DOHH2 (cell line): ENCODE measurements at regions not wholly inside any gene's neighbourhood (a gene's known extent, or its start where the extent isn't known, plus 50 kb on each side); places are given as distances from the start of the nearest gene placed in this dataset.
"Not testable (repeated sequence)": the region's sequence is repeated elsewhere in the genome, so short reads cannot be mapped to it uniquely, and the experiment has no call there.

Experiments
- H3F3A ChIP-seq: fragments of 200-600 bp; sonication (generic), shearing (Covaris generic); 2 replicates; pipeline ENCODE4 v1.6.0; 2016; ENCODE audit warnings: antibody characterized with exemption, mild to moderate bottlenecking; ENCODE audit not compliant: control insufficient read depth, insufficient read depth
- H3K27ac ChIP-seq: fragments of 200-600 bp; sonication (generic); 2 replicates; pipeline ENCODE4 v1.5.1; 2014; ENCODE audit warnings: low read depth, mild to moderate bottlenecking, low read length, moderate library complexity
- H3K27me3 ChIP-seq: fragments of 200-600 bp; sonication (generic); 2 replicates; pipeline ENCODE4 v1.6.1; 2014; ENCODE audit warnings: mild to moderate bottlenecking, low read length, mixed read lengths; ENCODE audit not compliant: control insufficient read depth
- H3K36me3 ChIP-seq: fragments of 200-600 bp; sonication (generic); 2 replicates; pipeline ENCODE4 v1.6.1; 2014; ENCODE audit warnings: mild to moderate bottlenecking, low read length, moderate library complexity, mixed read lengths; ENCODE audit not compliant: control insufficient read depth
- H3K4me1 ChIP-seq: fragments of 200-600 bp; sonication (generic); 2 replicates; pipeline ENCODE4 v1.6.1; 2014; ENCODE audit warnings: mild to moderate bottlenecking, low read length, mixed read lengths; ENCODE audit not compliant: control insufficient read depth
- H3K4me2 ChIP-seq: fragments of 200-600 bp; sonication (generic); 2 replicates; pipeline ENCODE4 v1.6.0; 2014; ENCODE audit warnings: mild to moderate bottlenecking, low read length, moderate library complexity
- H3K4me3 ChIP-seq: fragments of 200-600 bp; sonication (generic); 2 replicates; pipeline ENCODE4 v1.5.1; 2014; ENCODE audit warnings: mild to moderate bottlenecking, low read length, mixed read lengths
- H3K79me2 ChIP-seq: fragments of 200-600 bp; sonication (generic); 2 replicates; pipeline ENCODE4 v1.6.1; 2014; ENCODE audit warnings: mild to moderate bottlenecking, low read length, mixed read lengths; ENCODE audit not compliant: control insufficient read depth
- H3K9me2 ChIP-seq: fragments of 200-600 bp; sonication (generic); replicated peaks from 2 replicates; pipeline ENCODE4 v1.6.1; 2014; ENCODE audit warnings: mild to moderate bottlenecking, low read length, mixed read lengths; ENCODE audit not compliant: control insufficient read depth
- H3K9me3 ChIP-seq: fragments of 200-600 bp; sonication (generic); 2 replicates; pipeline ENCODE4 v1.6.1; 2014; ENCODE audit warnings: antibody characterized with exemption, low read length, mixed read lengths; ENCODE audit not compliant: control insufficient read depth, insufficient read depth
- H4K20me1 ChIP-seq: fragments of 200-600 bp; sonication (generic); 2 replicates; pipeline ENCODE4 v1.6.0; 2014; ENCODE audit warnings: low read depth, mild to moderate bottlenecking, antibody characterized with exemption, low read length, moderate library complexity; ENCODE audit not compliant: control insufficient read depth, insufficient read depth
- EZH2phosphoT487 ChIP-seq: fragments of 200-600 bp; sonication (generic); IDR thresholded peaks from 2 replicates; pipeline ENCODE4 v1.6.1; 2017; ENCODE audit warnings: borderline replicate concordance, mild to moderate bottlenecking, antibody characterized with exemption, low read length, moderate library complexity, mixed read lengths
- TF ChIP-seq, protein P1 (sequence below): fragments of 200-600 bp; sonication (generic); IDR thresholded peaks from one replicate; pipeline ENCODE4 v1.5.1; 2014; ENCODE audit warnings: antibody characterized with exemption, mild to moderate bottlenecking, low read depth, low read length; ENCODE audit not compliant: poor library complexity, severe bottlenecking

DNA sequence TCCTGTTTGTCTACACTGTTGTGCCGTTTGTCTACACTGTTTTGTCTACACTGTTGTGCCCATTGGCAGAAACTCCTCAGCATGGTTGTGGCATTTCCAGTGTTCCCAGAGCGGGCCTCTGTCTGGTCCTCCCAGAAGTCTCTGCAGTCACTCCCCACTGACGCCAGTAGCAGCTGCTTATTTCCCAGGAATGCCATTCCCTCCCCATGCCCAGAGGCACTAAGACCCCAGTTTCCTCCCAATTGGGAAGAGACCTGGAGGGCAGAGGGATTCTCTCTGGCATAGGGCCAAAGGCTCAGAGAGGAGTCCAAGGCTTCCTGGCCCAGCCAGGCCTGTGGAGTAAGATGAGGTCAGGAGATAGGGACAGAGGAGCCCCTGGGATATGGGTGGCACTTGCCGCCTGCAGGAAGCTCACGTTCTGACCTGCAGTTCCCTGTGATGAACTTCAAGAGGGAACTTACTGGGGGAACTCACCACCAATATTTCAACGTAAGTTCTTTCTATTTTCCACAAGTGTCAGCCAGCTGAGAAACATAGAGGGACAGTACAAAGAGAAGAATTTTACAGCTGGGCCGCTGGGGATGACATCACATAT lies 69.1 kb downstream of the TNFAIP2 start:
- Histone ChIP-seq H3K27me3 (0 out of 2 replicates have a peak, but pooled peaks cover 2% of the 10 kb centered on the region), H3K36me3 (no peaks in the 10 kb centered on the region), H4K20me1 (no peaks in the 10 kb centered on the region), H3K27ac (no peak overlapping the region), H3F3A (no peaks in the 10 kb centered on the region), H3K9me3 (no peaks in the 10 kb centered on the region), H3K4me3 (no peak overlapping the region), H3K79me2 (no peaks in the 10 kb centered on the region), H3K4me1 (no peaks in the 10 kb centered on the region), H3K4me2 (no peak overlapping the region), H3K9me2 (no peaks in the 10 kb centered on the region)
- TF ChIP-seq EZH2phosphoT487: no peak
- TF ChIP-seq, protein P1, sequence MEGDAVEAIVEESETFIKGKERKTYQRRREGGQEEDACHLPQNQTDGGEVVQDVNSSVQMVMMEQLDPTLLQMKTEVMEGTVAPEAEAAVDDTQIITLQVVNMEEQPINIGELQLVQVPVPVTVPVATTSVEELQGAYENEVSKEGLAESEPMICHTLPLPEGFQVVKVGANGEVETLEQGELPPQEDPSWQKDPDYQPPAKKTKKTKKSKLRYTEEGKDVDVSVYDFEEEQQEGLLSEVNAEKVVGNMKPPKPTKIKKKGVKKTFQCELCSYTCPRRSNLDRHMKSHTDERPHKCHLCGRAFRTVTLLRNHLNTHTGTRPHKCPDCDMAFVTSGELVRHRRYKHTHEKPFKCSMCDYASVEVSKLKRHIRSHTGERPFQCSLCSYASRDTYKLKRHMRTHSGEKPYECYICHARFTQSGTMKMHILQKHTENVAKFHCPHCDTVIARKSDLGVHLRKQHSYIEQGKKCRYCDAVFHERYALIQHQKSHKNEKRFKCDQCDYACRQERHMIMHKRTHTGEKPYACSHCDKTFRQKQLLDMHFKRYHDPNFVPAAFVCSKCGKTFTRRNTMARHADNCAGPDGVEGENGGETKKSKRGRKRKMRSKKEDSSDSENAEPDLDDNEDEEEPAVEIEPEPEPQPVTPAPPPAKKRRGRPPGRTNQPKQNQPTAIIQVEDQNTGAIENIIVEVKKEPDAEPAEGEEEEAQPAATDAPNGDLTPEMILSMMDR: no peak

- H3K9me2 ChIP-seq, H3K36me3 ChIP-seq, H3K4me2 ChIP-seq, H3K4me1 ChIP-seq, H3K9me3 ChIP-seq, H3K27ac ChIP-seq, H3F3A ChIP-seq, H4K20me1 ChIP-seq, H3K4me3 ChIP-seq, H3K27me3 ChIP-seq, H3K79me2 ChIP-seq: not testable (repeated sequence)
Observed at GRCh38 chr14:103192861-103193260, 69.6 kb downstream of the TNFAIP2 start.

DNA sequence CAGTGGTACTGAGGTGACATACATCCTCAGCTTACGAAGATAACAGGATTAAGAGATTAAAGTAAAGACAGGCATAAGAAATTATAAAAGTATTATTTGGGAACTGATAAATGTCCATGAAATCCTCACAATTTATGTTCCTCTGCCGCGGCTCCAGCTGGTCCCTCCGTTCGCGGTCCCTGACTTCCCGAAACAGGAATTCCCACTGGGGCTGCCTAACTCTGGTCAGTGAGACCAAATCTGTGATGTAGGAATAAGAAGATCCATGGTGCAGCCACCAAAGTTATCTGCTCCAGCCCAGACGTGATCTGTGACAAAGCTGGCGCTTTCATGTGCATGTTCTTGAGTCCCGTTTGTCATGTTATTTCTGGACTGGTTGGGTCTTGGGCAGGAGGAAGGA lies 70.2 kb downstream of the TNFAIP2 start:
- H4K20me1 ChIP-seq, H3K4me2 ChIP-seq, H3K27ac ChIP-seq, H3K9me3 ChIP-seq, H3F3A ChIP-seq, H3K9me2 ChIP-seq, H3K4me3 ChIP-seq, H3K4me1 ChIP-seq, H3K36me3 ChIP-seq, H3K79me2 ChIP-seq, H3K27me3 ChIP-seq: not testable (repeated sequence)

GRCh38 chr14:103194256-103195045 lies 71.2 kb downstream of the TNFAIP2 start:
- Histone ChIP-seq H3K27me3 (0 out of 2 replicates have a peak, but pooled peaks cover 2% of the 10 kb centered on the region), H3K9me3 (no peaks in the 10 kb centered on the region), H3K4me2 (no peak overlapping the region), H4K20me1 (no peaks in the 10 kb centered on the region), H3K27ac (no peak overlapping the region), H3K36me3 (no peaks in the 10 kb centered on the region), H3K4me1 (no peaks in the 10 kb centered on the region), H3F3A (no peaks in the 10 kb centered on the region), H3K79me2 (no peaks in the 10 kb centered on the region), H3K4me3 (no peak overlapping the region), H3K9me2 (no peaks in the 10 kb centered on the region)
- TF ChIP-seq, protein P1: no peak
- no peak for TF ChIP-seq EZH2phosphoT487
